Activated T-cell treated with anti-CD3 and anti-CD28 coated beads for 24 hours (primary cell): ENCODE measurements at regions not wholly inside any gene's neighbourhood (a gene's known extent, or its start where the extent isn't known, plus 50 kb on each side); places are given as distances from the start of the nearest gene placed in this dataset.
"Not testable (repeated sequence)": the region's sequence is repeated elsewhere in the genome, so short reads cannot be mapped to it uniquely, and the experiment has no call there.

ENCODE experiments used
- DNase-seq: peaks from one replicate; pipeline ENCODE4 v3.0.0-alpha.2; 2020; ENCODE audit warnings: low read depth

DNA sequence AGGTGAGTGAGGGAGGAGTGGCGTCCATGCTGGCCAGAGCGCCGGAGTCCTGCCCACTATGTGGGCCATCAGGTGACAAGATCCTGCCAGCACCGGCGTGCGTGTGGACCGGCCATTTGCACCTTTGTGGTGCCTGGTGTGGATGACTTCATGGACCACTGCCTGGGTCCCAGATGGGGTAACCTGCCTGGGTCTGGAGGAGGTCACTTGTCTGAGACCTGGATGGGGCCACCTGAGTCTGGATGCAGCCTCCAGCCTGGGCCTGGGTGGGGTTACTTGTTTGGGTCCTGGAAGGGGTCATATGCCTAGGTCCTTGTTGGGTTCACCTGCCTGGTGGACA lies 299.6 kb downstream of the NDUFA10 start:
- no peak for DNase-seq

DNA sequence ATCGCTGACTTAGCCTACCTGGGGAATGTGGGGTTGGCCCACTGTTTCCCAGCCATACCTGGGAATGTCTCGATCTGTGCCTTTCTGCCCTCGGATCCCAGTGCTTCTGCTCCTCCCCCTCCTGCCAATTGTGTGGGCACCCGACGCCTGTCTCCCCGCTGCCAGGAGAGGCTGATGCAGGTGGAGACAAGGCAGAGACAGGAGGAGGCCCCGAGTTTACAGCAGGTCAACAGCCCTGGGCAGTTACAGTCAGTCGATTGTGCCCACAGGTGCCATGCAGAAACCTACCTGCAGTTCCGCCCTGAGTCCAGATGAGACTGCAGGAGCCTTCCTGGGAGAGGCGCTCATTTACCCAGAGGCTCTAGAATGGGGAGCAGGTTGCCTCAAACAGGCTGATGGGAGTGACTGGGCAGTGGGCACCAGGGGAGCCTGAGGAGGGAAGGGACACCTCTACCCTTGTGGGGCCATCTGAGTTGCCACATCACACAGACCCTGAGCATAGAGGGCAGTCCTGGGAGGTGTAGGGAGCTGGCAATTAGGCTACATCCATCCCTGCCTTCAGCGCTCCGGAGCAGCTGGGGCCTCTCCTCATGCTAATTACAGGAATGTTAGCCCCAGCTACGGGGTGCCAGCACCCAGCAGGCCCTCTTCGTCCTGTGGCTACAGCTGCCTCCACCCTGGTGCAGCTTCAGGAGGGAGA lies 300.1 kb downstream of the NDUFA10 start:
- no peak for DNase-seq

DNA sequence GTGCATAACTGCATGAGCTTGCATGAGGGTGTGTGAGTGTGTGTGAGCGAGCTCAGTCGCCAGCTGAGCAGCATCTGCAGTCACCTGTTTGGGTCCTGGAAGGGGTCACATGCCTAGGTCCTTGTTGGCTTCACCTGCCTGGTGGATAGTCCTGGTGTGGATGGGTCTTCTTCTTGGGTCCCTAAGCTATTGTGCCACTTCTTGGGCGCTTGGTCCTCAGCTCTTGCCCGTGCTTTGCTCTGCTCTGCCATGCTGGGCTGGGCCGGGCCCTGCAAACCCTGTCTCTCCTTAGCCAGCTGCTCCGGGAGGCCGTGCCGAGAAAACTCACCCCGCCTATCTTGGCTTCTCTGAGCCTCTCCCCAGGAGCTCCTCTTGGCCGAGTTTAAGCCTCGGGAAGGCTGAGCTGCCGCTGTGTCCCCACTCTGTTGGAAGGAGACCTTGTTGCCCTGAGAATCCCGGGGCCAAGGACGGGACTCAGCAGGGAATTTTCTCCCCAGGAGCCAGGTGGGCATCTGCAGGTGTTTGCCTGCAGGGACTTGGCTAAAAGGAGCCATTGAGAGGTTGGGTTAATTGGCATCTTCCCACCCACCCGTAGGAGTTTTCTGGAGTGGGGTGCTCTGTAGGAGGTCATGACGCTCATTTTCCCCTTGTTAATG lies 300.8 kb downstream of the NDUFA10 start:
- no peak for DNase-seq

DNA sequence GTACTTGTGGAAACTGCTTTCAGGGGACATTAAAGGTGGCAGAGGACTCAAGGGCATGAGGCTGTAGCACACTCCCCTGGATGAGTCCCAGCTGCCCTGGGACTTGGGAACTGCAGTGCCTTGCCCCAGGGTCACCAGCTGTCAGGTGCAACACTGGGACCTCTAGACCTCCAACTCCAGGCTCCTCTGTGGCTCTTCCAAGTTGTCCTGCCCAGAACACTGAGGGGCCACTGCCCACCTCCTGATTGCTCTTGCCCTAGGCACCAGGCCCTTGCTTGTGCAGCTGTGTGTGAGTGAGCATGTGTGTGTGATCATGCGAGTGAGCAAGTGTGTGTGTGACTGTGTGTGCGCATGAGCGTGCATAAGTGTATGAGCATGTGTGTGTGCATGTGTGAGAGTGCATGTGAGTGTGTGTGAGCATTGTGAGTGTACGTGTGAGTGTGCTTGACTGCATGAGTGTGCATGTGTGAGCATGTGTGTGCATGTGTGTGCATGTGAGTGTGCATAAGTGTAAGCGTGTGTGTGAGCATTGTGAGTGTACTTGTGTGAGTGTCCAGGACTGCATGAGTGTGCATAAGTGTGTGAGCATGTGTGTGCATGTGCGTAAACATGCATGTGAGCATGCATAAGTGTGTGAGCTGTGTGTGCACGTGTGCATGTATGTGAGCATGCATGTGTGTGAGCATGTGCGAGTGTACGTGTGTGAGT lies 301.5 kb downstream of the NDUFA10 start:
- no peak for DNase-seq

DNA sequence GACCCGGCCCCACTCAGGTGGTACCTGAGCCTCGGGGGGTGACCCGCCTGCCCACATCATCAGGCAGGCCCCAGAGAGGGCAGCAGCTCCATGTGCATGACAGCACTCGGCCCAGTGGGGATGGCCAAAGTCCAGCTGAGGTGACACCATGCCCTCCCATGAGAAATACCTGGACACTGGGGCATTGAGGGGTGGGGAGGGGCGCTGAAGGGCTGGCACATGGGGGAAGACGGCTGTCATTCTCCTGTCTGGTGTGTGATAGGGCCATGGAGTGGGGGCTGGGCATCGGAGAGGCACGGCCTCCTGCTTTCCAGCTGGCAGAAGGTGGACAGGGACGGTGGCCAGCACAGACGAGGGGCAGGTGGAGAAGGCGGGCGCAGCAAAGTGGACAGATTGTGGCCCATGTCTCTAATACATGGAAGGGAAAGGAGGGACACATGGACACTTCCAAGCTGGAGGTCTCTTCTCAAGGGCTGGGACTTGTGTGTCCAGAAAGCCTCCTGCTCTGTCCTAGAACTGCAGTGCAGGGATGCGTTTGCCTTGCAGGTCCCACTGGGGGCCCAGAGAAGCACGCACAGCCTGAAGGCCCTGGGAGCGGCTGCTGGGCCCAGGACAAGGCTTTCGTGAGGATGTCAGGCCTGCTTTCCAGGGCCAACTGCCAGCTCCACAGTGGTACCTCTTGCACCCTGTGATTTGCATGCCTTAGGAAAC lies 302.2 kb downstream of the NDUFA10 start:
- no peak for DNase-seq

DNA sequence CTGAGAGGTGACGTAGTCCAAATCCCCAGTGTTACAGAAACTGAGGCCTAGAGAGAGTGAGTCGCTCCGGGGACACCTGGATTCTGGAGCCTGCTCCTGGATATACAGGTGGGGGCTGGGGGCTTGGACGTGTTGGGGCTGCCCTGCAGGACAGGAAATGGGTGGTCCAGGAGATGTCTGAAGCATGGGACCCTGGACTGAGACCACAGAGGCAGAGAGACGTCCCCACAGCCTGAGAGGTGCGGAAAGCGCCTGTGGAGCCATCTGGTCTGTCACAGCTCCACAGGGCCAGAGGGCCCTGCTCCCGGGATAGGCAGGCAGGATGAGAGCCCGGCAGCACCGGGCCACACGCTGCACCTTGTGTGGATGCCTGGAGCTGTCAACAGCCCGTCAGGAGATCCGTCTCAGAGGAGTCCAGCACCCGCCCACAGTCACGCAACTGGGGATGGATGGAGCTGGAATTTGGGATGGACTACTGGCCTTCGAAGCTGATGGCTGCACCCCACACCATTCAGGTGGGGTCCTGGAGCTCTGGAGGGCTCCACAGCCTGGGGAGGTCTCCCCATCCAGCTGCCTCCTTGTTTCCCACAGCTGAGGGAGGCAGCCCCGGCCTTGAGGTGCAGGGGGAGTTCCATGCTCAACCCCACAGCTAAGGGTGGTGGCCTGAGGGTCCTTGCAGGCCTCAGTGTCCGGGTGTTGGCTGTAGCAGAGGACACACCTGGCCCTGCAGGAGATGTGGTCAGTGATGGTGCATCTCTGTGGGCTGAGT lies 303.0 kb downstream of the NDUFA10 start:
- DNase-seq: no peak

DNA sequence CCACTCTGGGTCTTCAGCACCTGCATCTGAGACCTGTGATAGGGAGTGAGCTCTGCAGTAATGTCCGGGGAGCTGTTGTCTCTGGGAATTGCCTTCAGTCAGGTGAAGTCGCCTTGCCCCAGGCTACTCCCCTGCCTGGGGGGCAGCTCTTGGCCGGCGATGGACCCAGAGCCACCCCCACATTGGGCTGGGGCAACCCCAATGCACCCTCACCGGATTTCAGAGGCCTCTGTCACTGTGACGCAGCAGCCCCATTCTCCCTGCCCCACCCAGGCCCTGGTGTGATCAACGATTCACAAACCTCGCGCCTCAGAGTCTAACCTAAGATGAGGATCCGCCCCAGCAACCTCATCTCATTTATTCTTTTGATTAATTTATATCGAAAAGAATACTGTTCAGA lies 303.6 kb downstream of the NDUFA10 start:
- DNase-seq: no peak

DNA sequence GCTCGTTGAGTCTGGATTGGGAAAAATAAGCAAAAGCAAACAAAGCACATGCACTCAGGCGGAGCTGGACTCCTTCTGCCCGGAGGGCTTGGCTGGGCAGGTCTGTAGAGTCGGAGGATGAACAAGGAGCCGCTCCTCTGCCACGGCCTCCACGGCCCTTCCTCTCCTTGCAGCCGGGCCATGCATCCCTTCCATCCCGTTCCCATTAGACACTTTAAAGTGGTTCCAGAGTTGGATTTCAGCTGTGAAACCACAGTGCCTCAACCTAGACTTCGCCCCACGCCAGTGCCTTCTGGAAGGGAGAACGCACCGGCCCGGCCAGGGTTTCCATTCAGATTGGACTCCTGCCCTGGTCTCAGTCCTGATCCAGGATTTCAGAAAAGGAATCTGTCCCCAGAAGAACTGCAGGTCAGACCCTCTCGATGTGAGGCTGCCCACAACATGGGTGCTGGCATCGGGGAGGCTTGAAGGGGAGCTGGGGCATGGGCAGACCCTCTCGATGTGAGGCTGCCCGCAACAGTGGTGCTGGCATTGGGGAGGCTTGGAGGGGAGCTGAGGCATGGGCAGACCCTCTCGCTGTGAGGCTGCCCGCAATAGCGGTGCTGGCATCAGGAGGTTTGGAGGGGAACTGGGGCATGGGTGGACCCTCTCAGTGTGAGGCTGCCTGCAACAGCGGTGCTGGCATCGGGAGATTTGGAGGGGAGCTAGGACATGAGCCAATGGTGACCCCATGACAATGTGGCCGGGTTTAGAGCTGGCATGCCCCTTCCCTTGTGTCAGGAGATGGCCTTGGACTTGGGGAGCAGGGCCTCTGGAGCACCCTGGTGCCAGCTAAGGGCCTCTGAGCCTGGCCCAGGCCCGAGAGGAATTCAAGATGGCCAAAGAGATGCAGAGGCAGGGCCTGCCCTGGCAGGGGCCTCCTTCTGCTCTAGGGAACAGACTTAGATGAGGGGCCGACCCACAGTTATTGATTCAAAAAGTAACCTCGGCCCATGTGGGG lies 304.5 kb downstream of the NDUFA10 start:
- no peak for DNase-seq

DNA sequence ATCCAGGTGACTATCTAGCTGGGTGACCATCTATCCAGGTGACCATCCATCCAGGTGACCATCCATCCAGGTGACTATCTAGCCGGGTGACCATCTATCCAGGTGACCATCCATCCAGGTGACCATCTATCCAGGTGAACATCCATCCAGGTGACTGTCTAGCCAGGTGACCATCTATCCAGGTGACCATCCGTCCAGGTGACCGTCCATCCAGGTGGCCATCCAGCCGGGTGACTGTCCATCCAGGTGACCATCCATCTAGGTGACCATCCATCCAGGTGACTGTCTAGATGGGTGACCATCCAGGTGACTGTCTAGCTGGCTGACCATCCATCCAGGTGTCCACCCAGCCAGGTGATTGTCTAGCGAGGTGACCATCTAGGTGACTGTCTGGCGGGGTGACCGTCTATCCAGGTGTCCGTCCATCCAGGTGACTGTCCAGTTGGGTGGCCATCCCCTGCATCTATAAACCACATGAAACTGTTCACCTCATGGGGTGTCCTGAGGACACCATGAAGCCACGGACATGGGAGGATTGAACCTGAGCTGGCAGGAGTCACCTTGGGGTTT lies 305.3 kb downstream of the NDUFA10 start:
- DNase-seq: no peak

DNA sequence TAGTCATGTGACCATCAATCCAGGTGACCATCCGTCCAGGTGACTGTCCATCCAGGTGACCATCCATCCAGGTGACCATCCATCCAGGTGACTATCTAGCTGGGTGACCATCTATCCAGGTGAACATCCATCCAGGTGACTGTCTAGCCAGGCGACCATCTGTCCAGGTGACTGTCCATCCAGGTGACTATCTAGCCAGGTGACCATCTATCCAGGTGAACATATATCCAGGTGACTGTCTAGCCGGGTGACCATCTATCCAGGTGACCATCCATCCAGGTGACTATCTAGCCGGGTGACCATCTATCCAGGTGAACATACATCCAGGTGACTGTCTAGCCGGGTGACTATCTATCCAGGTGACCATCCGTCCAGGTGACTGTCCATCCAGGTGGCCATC lies 306.2 kb downstream of the NDUFA10 start:
- not testable (repeated sequence) for DNase-seq

DNA sequence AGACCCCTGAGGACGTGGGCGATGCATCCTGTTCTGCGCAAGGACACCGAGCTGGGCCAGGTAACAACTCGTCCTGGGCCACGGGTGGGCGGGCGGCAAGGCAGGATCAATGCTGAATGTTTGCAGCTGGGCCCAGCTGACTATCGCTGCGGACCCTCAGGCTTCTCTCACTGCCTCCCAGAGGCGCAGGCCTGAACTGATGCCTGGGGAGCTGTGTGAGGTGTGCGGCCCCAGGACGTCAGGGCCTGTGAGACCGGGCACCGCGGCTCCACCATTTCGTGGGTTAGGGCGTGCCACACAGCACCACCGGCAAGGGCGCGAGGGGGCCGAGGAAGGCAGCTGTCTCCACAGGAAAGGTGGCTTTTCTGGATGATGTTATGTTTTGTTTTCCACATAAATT lies 307.4 kb downstream of the NDUFA10 start:
- no peak for DNase-seq

DNA sequence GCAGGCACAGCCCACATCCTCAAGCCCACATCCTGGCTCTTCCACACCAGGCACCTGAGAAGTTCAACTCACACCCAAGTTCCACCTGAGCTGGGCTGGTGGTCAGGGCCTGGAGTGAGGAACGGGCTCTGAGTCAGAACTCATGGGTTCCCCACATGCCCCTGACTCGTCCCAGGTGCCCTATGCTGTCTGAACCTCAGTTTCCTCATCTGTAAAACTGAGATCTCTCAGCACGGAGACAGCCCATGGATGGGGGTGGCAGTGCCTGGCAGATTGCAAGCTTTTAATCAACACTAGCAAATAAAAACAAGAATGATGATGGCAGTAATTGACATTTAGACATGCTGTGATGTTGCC lies 307.8 kb downstream of the NDUFA10 start:
- no peak for DNase-seq

DNA sequence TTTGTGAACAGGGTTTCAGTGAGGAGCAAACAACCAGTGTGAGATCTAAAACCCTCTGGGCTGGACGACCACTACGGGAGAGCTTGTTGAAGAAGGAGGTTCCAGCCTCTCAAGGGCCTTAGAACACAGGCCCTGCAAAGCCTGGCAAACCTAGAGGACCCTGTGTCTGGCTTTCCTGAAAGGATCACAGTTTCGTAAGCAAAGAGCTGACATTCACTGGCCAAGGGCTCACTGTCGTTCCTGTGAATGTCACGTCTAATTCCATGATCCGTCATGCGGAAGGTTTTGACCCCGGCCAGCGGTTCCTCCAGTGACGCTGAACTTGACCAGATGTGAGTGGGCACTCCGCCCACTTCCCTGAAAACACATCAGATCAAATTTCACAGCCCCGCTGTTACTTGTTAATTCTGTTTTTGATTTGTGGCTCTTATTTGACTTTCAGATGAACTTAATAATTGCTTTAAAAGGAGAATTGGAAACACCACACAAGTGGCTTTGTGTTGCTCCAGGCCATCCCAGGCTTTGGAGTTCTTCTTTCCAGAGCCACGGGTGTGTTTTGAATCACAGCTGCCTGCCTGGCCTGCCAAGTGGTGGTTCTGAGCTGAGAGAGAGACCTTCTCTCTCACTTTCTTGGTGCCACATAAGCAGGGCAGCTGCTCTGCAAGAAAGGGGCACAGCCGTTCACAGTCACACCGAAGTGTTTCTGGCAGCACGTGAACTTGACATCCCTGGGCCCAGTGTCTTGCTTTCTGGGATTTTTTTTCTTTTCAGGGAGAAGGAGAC lies 308.4 kb downstream of the NDUFA10 start:
- no peak for DNase-seq

DNA sequence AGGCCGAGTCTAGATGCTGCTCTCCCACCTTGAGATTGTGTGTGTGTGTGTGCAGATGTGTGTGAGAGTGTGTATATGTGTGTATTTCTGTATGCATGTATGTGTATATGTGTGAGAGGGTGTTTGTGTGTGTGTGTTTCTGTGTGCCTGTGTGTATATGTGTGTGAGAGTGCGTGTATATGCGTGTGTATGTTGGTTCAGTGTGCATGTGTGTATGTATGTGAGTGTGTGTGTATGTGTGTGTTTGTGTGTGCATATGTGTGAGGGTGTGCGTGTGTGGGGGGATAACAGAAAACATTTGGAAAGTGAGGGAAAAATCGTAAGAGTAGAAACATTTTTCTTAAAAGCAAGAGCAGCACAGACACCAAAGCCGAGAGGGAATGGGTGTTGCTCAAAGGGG lies 309.1 kb downstream of the NDUFA10 start:
- DNase-seq: no peak

DNA sequence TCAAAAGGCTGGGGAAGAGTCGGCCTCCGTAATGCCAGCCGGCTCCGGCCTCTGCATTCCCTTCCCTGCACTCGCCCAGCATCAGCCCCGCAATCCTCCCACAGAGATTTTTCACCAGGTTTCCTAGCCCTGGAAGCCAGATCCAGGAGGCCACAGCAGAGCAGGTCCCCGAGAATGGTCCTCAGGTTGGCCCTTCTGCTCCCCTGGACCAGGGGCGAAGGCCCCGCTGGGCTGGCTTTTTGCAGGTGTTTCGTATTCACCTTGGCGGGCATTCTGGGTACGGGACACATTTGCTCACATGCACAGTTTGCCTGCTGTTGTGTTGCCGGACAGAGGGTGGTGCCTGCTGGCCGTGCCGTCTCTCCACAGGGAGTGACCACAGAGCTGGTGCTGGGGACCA lies 309.5 kb downstream of the NDUFA10 start:
- no peak for DNase-seq

DNA sequence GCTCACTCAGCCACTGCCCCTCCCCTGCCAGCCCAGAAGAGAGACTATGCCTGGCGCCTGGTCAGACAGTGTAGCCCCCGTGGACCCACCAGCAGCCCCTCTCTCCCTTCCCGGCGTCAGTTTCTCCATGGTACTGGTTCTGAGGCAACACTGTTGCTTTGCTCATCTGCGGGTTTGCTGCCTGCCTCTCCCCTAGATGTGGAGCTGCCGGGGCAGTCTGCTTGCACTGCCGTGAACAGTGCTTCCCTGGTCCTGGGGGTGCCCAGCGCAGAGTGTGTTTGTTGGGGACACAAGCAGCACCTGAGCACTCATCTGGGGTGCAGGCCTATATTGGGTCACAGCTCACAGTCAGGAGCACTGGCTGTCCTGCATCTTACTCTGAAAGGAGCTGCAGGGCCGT lies 309.9 kb downstream of the NDUFA10 start:
- no peak for DNase-seq

DNA sequence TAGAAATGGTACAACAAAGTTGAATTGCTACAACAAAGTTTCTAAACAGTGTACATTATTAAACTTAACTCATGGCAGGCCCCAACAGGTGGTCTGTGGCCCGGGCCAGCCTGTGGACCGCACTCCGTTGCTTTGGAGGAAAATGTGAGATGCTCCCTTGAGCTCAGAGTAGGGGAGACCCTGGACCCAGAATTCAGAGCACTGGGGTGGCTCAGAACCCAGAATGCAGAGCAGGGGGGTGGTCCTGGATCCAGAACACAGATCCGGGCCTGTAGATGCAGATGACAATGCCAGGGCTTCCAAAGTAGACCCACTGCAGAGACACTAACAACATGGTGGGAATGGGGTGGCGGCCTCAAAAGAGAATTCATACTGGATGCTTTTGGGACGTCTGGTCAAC lies 311.0 kb downstream of the NDUFA10 start:
- no peak for DNase-seq

DNA sequence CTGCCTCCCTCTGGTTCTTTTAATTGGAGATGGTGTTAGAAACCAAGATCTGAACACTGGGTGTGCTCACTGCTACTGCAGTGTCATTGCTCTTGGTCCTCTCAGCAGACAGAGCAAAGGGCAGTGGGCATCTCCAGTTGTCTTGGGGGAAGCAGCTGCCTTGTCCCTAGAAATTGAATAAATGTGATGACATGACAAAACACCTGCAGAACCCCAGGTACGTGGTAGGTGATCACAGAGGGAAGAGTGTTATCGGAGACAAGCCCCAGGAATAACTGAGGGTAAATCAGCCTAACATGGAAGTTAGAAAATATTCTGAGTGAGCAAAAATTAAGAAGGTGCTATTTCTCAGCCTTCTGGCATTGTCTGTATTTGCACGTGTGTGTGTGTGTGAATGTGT lies 311.9 kb upstream of the HDAC4 start:
- DNase-seq: no peak

DNA sequence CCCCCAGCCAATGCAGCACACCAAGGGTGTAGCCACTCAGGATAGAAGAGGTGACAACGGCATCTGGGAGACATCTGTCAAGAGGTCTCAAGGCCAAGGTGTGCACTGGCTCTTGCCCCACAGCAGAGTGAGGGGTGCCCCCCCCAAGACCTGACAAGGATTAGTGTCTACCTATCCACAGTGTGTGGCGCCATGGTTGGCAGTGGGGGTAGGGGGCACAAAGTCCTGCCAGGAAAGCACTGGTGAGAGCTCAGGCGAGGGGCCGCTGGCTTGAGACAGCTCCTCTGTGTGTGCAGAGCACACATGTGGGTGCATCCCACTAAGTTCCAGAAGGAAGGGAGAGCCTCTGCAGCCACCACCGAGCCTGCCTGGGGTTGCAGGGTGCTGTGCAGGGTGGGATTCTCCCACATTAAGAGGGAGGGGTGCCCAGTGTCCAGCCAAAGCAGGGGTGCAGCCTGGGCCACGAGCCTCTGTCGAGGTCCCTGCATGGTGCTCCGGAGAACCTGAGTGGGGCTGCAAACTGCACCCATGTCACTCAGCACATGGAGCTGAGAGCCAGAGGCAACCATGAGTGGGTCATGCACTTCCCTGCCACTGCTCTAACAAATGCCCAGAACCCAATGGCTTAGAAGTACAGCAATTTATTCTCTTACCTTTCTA lies 311.2 kb upstream of the HDAC4 start:
- DNase-seq: no peak
